ENCODE measurements at regions not wholly inside any gene's neighbourhood (a gene's known extent, or its start where the extent isn't known, plus 50 kb on each side); places are given as distances from the start of the nearest gene placed in this dataset.

GRCh38 chr2:193011870-193012269 is 817.1 kb upstream of the TMEFF2 start:
- Histone ChIP-seq H3K9me3 (peaks cover 0 to 17% (median 0%) of the 10 kb centered on the region in 8 donors), H3K27me3 (replicated peaks in 1 of 7) (no peaks in the 10 kb centered on the region), H3K4me1 (no peaks in the 10 kb centered on the region), H3K4me3 (no peak overlapping the region), H3K36me3 (no peaks in the 10 kb centered on the region), H3K27ac (no peak overlapping the region)
- TF ChIP-seq POLR2A (IDR thresholded peaks at IDR 0.05) (no peak), CTCF (IDR thresholded peaks at IDR 0.05 in 8 of 11, conservative IDR thresholded peaks at IDR 0.05 in 3 of 11) (no peak), POLR2AphosphoS5 (IDR thresholded peaks at IDR 0.05) (no peak)
- intact Hi-C loops (cut with DNase I; ENCODE audit: low total_unique reads): no loop called here
- WGBS, 5 donors: 91 to 100% (median 98%) methylated on average over 1 of the region's 1 CpG
- no peak for DNase-seq

- TF ChIP-seq POLR2A (IDR thresholded peaks at IDR 0.05): no peak
- no peak for TF ChIP-seq CTCF (IDR thresholded peaks at IDR 0.05 in 8 of 11, conservative IDR thresholded peaks at IDR 0.05 in 3 of 11)
- WGBS, 5 donors: 66 to 83% (median 70%) methylated on average over 4 of the region's 4 CpGs
- no peaks in the 10 kb centered on the region for H3K36me3 ChIP-seq
- no peak for DNase-seq
- intact Hi-C loops (cut with DNase I; ENCODE audit: low total_unique reads): no loop called here
- H3K4me3 ChIP-seq: no peak overlapping the region
- H3K27me3 ChIP-seq (replicated peaks in 1 of 7): no peaks in the 10 kb centered on the region
- H3K9me3 ChIP-seq: peaks cover 0 to 13% (median 7%) of the 10 kb centered on the region in 8 donors
- H3K4me1 ChIP-seq: no peaks in the 10 kb centered on the region
- no peak overlapping the region for H3K27ac ChIP-seq
Observed at GRCh38 chr2:192993059-192993458, 798.3 kb upstream of the TMEFF2 start.

GRCh38 chr2:192983173-192983572 is 788.4 kb upstream of the TMEFF2 start:
- no peak overlapping the region for H3K27ac ChIP-seq
- H3K36me3 ChIP-seq: no peaks in the 10 kb centered on the region
- H3K4me3 ChIP-seq: no peak overlapping the region
- TF ChIP-seq POLR2A (IDR thresholded peaks at IDR 0.05) (no peak), POLR2AphosphoS5 (IDR thresholded peaks at IDR 0.05) (no peak), CTCF (IDR thresholded peaks at IDR 0.05 in 8 of 11, conservative IDR thresholded peaks at IDR 0.05 in 3 of 11) (no peak)
- no peaks in the 10 kb centered on the region for H3K27me3 ChIP-seq (replicated peaks in 1 of 7)
- DNase-seq: no peak
- H3K9me3 ChIP-seq: peaks cover 0 to 5% (median under 1%) of the 10 kb centered on the region in 8 donors
- intact Hi-C loops (cut with DNase I; ENCODE audit: low total_unique reads): no loop called here
- no peaks in the 10 kb centered on the region for H3K4me1 ChIP-seq

GRCh38 chr2:192978395-192978794 is 783.7 kb upstream of the TMEFF2 start:
- H3K36me3 ChIP-seq: no peaks in the 10 kb centered on the region
- H3K4me3 ChIP-seq: no peak overlapping the region
- no peak overlapping the region for H3K27ac ChIP-seq
- intact Hi-C loops (cut with DNase I; ENCODE audit: low total_unique reads): no loop called here
- 64 to 77% (median 74%) methylated on average over 3 of the region's 3 CpGs for WGBS, 5 donors
- TF ChIP-seq POLR2A (IDR thresholded peaks at IDR 0.05): no peak
- no peak for TF ChIP-seq CTCF (IDR thresholded peaks at IDR 0.05 in 8 of 11, conservative IDR thresholded peaks at IDR 0.05 in 3 of 11)
- TF ChIP-seq POLR2AphosphoS5 (IDR thresholded peaks at IDR 0.05): no peak
- no peaks in the 10 kb centered on the region for H3K27me3 ChIP-seq (replicated peaks in 1 of 7)
- no peak for DNase-seq
- no peaks in the 10 kb centered on the region for H3K4me1 ChIP-seq
- no peaks in the 10 kb centered on the region for H3K9me3 ChIP-seq

Data from spleen (tissue), 11 donors.